ENCODE measurements at regions not wholly inside any gene's neighbourhood (a gene's known extent, or its start where the extent isn't known, plus 50 kb on each side); places are given as distances from the start of the nearest gene placed in this dataset.
"Not testable (repeated sequence)": the region's sequence is repeated elsewhere in the genome, so short reads cannot be mapped to it uniquely, and the experiment has no call there.

GRCh38 chr4:58063404-58064160, 953.4 kb upstream of the IGFBP7 start:
- no peak for DNase-seq (ENCODE audit: low read depth in 2 of 2)

GRCh38 chr4:58061967-58062366, 951.8 kb upstream of the IGFBP7 start:
- no peak for DNase-seq (ENCODE audit: low read depth in 2 of 2)

GRCh38 chr4:58050439-58050838, 940.3 kb upstream of the IGFBP7 start:
- no peak for DNase-seq (ENCODE audit: low read depth in 2 of 2)

- DNase-seq (ENCODE audit: low read depth in 2 of 2): no peak
Observed at GRCh38 chr4:58048491-58048890, 938.3 kb upstream of the IGFBP7 start.

- DNase-seq (ENCODE audit: low read depth in 2 of 2): no peak
Observed at GRCh38 chr4:58042176-58042575, 932.0 kb upstream of the IGFBP7 start.

- DNase-seq (ENCODE audit: low read depth in 2 of 2): no peak
Observed at GRCh38 chr4:57993944-57994343, 883.8 kb upstream of the IGFBP7 start.

- no peak for DNase-seq (ENCODE audit: low read depth in 2 of 2)
Observed at GRCh38 chr4:57989430-57989829, 879.2 kb upstream of the IGFBP7 start.

GRCh38 chr4:57985161-57985560, 875.0 kb upstream of the IGFBP7 start:
- no peak for DNase-seq (ENCODE audit: low read depth in 2 of 2)

GRCh38 chr4:57981123-57981522, 870.9 kb upstream of the IGFBP7 start:
- DNase-seq (ENCODE audit: low read depth in 2 of 2): no peak

- DNase-seq (ENCODE audit: low read depth in 2 of 2): no peak
Observed at GRCh38 chr4:57974821-57975220, 864.6 kb upstream of the IGFBP7 start.

GRCh38 chr4:57973819-57974218, 863.6 kb upstream of the IGFBP7 start:
- DNase-seq (ENCODE audit: low read depth in 2 of 2): no peak

- DNase-seq (ENCODE audit: low read depth in 2 of 2): no peak
Observed at GRCh38 chr4:57971261-57971660, 861.1 kb upstream of the IGFBP7 start.

- no peak for DNase-seq (ENCODE audit: low read depth in 2 of 2)
Observed at GRCh38 chr4:57966987-57967760, 857.0 kb upstream of the IGFBP7 start.

- DNase-seq (ENCODE audit: low read depth in 2 of 2): not testable (repeated sequence)
Observed at GRCh38 chr4:57965431-57965830, 855.2 kb upstream of the IGFBP7 start.

- no peak for DNase-seq (ENCODE audit: low read depth in 2 of 2)
Observed at GRCh38 chr4:57945298-57945697, 835.1 kb upstream of the IGFBP7 start.

- no peak for DNase-seq (ENCODE audit: low read depth in 2 of 2)
Observed at GRCh38 chr4:57943682-57944081, 833.5 kb upstream of the IGFBP7 start.

- DNase-seq (ENCODE audit: low read depth in 2 of 2): not testable (repeated sequence)
Observed at GRCh38 chr4:57937326-57937725, 827.1 kb upstream of the IGFBP7 start.

- no peak for DNase-seq (ENCODE audit: low read depth in 2 of 2)
Observed at GRCh38 chr4:57926311-57926710, 816.1 kb upstream of the IGFBP7 start.

- DNase-seq (ENCODE audit: low read depth in 2 of 2): no peak
Observed at GRCh38 chr4:57924951-57925350, 814.8 kb upstream of the IGFBP7 start.

GRCh38 chr4:57916479-57916878, 806.3 kb upstream of the IGFBP7 start:
- DNase-seq (ENCODE audit: low read depth in 2 of 2): no peak

GRCh38 chr4:57911203-57911602, 801.0 kb upstream of the IGFBP7 start:
- no peak for DNase-seq (ENCODE audit: low read depth in 2 of 2)

- no peak for DNase-seq (ENCODE audit: low read depth in 2 of 2)
Observed at GRCh38 chr4:57910151-57910550, 800.0 kb upstream of the IGFBP7 start.

GRCh38 chr4:57905965-57906364, 795.8 kb upstream of the IGFBP7 start:
- no peak for DNase-seq (ENCODE audit: low read depth in 2 of 2)
